ENCODE measurements at regions not wholly inside any gene's neighbourhood (a gene's known extent, or its start where the extent isn't known, plus 50 kb on each side); places are given as distances from the start of the nearest gene placed in this dataset.
A peak's percentile ranks its signal among the peaks of the same experiment; 100 is the strongest.

GRCh38 chr11:76280882-76281557 lies 74.7 kb upstream of the WNT11 start:
- ATAC-seq (ENCODE audit: low read depth) (no peak), DNase-seq (ENCODE audit: low spot score in 2 of 2) (no peak)
- peaks cover 5% of the 10 kb centered on the region for H3K27me3 Mint-ChIP-seq
- no peak overlapping the region for H3K27ac Mint-ChIP-seq
- no peaks in the 10 kb centered on the region for H3K36me3 Mint-ChIP-seq
- no peak overlapping the region for H3K4me3 Mint-ChIP-seq
- no peaks in the 10 kb centered on the region for H3K9me3 Mint-ChIP-seq
- H3K4me1 Mint-ChIP-seq, result peaks cover 2% of the 10 kb centered on the region

GRCh38 chr11:76280151-76280881 lies 74.0 kb upstream of the WNT11 start:
- DNase-seq (ENCODE audit: low spot score in 2 of 2) (no peak), ATAC-seq (ENCODE audit: low read depth) (no peak)
- no peaks in the 10 kb centered on the region for H3K36me3 Mint-ChIP-seq
- no peak overlapping the region for H3K27ac Mint-ChIP-seq
- no peak overlapping the region for H3K4me3 Mint-ChIP-seq
- H3K27me3 Mint-ChIP-seq, result peaks cover 5% of the 10 kb centered on the region
- H3K4me1 Mint-ChIP-seq, result peaks cover 2% of the 10 kb centered on the region
- H3K9me3 Mint-ChIP-seq, result no peaks in the 10 kb centered on the region

- ATAC-seq (ENCODE audit: low read depth) (no peak), DNase-seq (ENCODE audit: low spot score in 2 of 2) (no peak)
- Mint-ChIP-seq H3K27me3 (peaks cover 9% of the 10 kb centered on the region), H3K4me1 (peaks cover 2% of the 10 kb centered on the region), H3K4me3 (no peak overlapping the region), H3K9me3 (no peaks in the 10 kb centered on the region), H3K36me3 (no peaks in the 10 kb centered on the region), H3K27ac (no peak overlapping the region)
Observed at GRCh38 chr11:76279646-76280045, 73.3 kb upstream of the WNT11 start.

GRCh38 chr11:76279038-76279437 lies 72.7 kb upstream of the WNT11 start:
- no peak overlapping the region for H3K4me3 Mint-ChIP-seq
- peaks cover 2% of the 10 kb centered on the region for H3K4me1 Mint-ChIP-seq
- DNase-seq (ENCODE audit: low spot score in 2 of 2) (no peak), ATAC-seq (ENCODE audit: low read depth) (no peak)
- H3K27ac Mint-ChIP-seq, result no peak overlapping the region
- H3K27me3 Mint-ChIP-seq, result peaks cover 9% of the 10 kb centered on the region
- H3K9me3 Mint-ChIP-seq, result no peaks in the 10 kb centered on the region
- no peaks in the 10 kb centered on the region for H3K36me3 Mint-ChIP-seq

GRCh38 chr11:76278526-76278925 lies 72.2 kb upstream of the WNT11 start:
- Mint-ChIP-seq H3K27ac (no peak overlapping the region), H3K36me3 (no peaks in the 10 kb centered on the region), H3K27me3 (peaks cover 9% of the 10 kb centered on the region), H3K4me3 (no peak overlapping the region), H3K4me1 (peaks cover 2% of the 10 kb centered on the region), H3K9me3 (no peaks in the 10 kb centered on the region)
- ATAC-seq (ENCODE audit: low read depth), result no peak
- DNase-seq (ENCODE audit: low spot score in 2 of 2), result no peak

- DNase-seq (ENCODE audit: low spot score in 2 of 2) (no peak), ATAC-seq (ENCODE audit: low read depth) (peak; percentile 68)
- H3K4me1 Mint-ChIP-seq, result peaks cover 2% of the 10 kb centered on the region
- no peak overlapping the region for H3K27ac Mint-ChIP-seq
- no peaks in the 10 kb centered on the region for H3K9me3 Mint-ChIP-seq
- H3K4me3 Mint-ChIP-seq, result no peak overlapping the region
- peaks cover 9% of the 10 kb centered on the region for H3K27me3 Mint-ChIP-seq
- H3K36me3 Mint-ChIP-seq, result no peaks in the 10 kb centered on the region
Observed at GRCh38 chr11:76277298-76278175, 71.2 kb upstream of the WNT11 start.

GRCh38 chr11:76276781-76277155 lies 70.5 kb upstream of the WNT11 start:
- Mint-ChIP-seq H3K27ac (no peak overlapping the region), H3K27me3 (peaks cover 9% of the 10 kb centered on the region), H3K4me1 (peaks cover 2% of the 10 kb centered on the region), H3K9me3 (no peaks in the 10 kb centered on the region), H3K4me3 (no peak overlapping the region), H3K36me3 (no peaks in the 10 kb centered on the region)
- no peak for DNase-seq (ENCODE audit: low spot score in 2 of 2)
- ATAC-seq (ENCODE audit: low read depth), result no peak

- ATAC-seq (ENCODE audit: low read depth), result no peak
- Mint-ChIP-seq H3K4me3 (no peak overlapping the region), H3K9me3 (no peaks in the 10 kb centered on the region), H3K27me3 (peaks cover 9% of the 10 kb centered on the region), H3K27ac (no peak overlapping the region), H3K36me3 (no peaks in the 10 kb centered on the region), H3K4me1 (peaks cover 2% of the 10 kb centered on the region)
- DNase-seq (ENCODE audit: low spot score in 2 of 2), result no peak
Observed at GRCh38 chr11:76276046-76276780, 69.9 kb upstream of the WNT11 start.

- peaks cover 2% of the 10 kb centered on the region for H3K4me1 Mint-ChIP-seq
- H3K36me3 Mint-ChIP-seq, result no peaks in the 10 kb centered on the region
- no peak for DNase-seq (ENCODE audit: low spot score in 2 of 2)
- H3K4me3 Mint-ChIP-seq, result no peak overlapping the region
- no peak overlapping the region for H3K27ac Mint-ChIP-seq
- ATAC-seq (ENCODE audit: low read depth), result no peak
- peaks cover 9% of the 10 kb centered on the region for H3K27me3 Mint-ChIP-seq
- no peaks in the 10 kb centered on the region for H3K9me3 Mint-ChIP-seq
Observed at GRCh38 chr11:76275446-76275845, 69.1 kb upstream of the WNT11 start.

- no peak overlapping the region for H3K4me3 Mint-ChIP-seq
- DNase-seq (ENCODE audit: low spot score in 2 of 2), result no peak
- no peak overlapping the region for H3K27ac Mint-ChIP-seq
- H3K27me3 Mint-ChIP-seq, result peaks cover 15% of the 10 kb centered on the region
- peaks cover 4% of the 10 kb centered on the region for H3K9me3 Mint-ChIP-seq
- no peaks in the 10 kb centered on the region for H3K36me3 Mint-ChIP-seq
- no peak for ATAC-seq (ENCODE audit: low read depth)
- H3K4me1 Mint-ChIP-seq, result no peaks in the 10 kb centered on the region
Observed at GRCh38 chr11:76271068-76271467, 64.8 kb upstream of the WNT11 start.

- peaks cover 15% of the 10 kb centered on the region for H3K27me3 Mint-ChIP-seq
- H3K4me1 Mint-ChIP-seq, result no peaks in the 10 kb centered on the region
- ATAC-seq (ENCODE audit: low read depth), result no peak
- no peak overlapping the region for H3K27ac Mint-ChIP-seq
- DNase-seq (ENCODE audit: low spot score in 2 of 2), result no peak
- H3K9me3 Mint-ChIP-seq, result peaks cover 4% of the 10 kb centered on the region
- no peak overlapping the region for H3K4me3 Mint-ChIP-seq
- no peaks in the 10 kb centered on the region for H3K36me3 Mint-ChIP-seq
Observed at GRCh38 chr11:76270389-76270788, 64.1 kb upstream of the WNT11 start.

- Mint-ChIP-seq H3K36me3 (no peaks in the 10 kb centered on the region), H3K27ac (no peak overlapping the region), H3K27me3 (peaks cover 13% of the 10 kb centered on the region), H3K9me3 (peaks cover 4% of the 10 kb centered on the region), H3K4me1 (no peaks in the 10 kb centered on the region), H3K4me3 (no peak overlapping the region)
- no peak for ATAC-seq (ENCODE audit: low read depth)
- DNase-seq (ENCODE audit: low spot score in 2 of 2), result no peak
Observed at GRCh38 chr11:76269661-76270261, 63.5 kb upstream of the WNT11 start.

GRCh38 chr11:76269247-76269646 lies 62.9 kb upstream of the WNT11 start:
- DNase-seq (ENCODE audit: low spot score in 2 of 2) (no peak), ATAC-seq (ENCODE audit: low read depth) (no peak)
- Mint-ChIP-seq H3K27ac (no peak overlapping the region), H3K36me3 (no peaks in the 10 kb centered on the region), H3K4me3 (no peak overlapping the region), H3K9me3 (peaks cover 4% of the 10 kb centered on the region), H3K27me3 (peaks cover 12% of the 10 kb centered on the region), H3K4me1 (no peaks in the 10 kb centered on the region)
